ENCODE measurements at regions not wholly inside any gene's neighbourhood (a gene's known extent, or its start where the extent isn't known, plus 50 kb on each side); places are given as distances from the start of the nearest gene placed in this dataset.

GRCh38 chr13:47673009-47673850, 327.8 kb downstream of the SUCLA2 start:
- Mint-ChIP-seq H3K9me3 (peaks cover 4% of the 10 kb centered on the region; the same call in 1 of the 2 replicates), H3K36me3 (ENCODE audit: low read depth) (no peaks in the 10 kb centered on the region), H3K27me3 (ENCODE audit: insufficient read depth) (peaks cover 2% of the 10 kb centered on the region; the same call in 1 of the 2 replicates), H3K4me3 (no peak overlapping the region), H3K27ac (peak overlapping the region; percentile 20; the same call in 1 of the 2 replicates), H3K4me1 (ENCODE audit: low read depth) (peaks cover 17% of the 10 kb centered on the region; the same call in 1 of the 2 replicates)
- no peak for TF ChIP-seq CTCF (IDR thresholded peaks at IDR 0.05)
- peak; percentile 81 for DNase-seq

GRCh38 chr13:47672245-47673008, 328.6 kb downstream of the SUCLA2 start:
- no peak for DNase-seq
- Mint-ChIP-seq H3K9me3 (peaks cover 4% of the 10 kb centered on the region; the same call in 1 of the 2 replicates), H3K4me1 (ENCODE audit: low read depth) (peaks cover 17% of the 10 kb centered on the region; the same call in 1 of the 2 replicates), H3K4me3 (no peak overlapping the region), H3K27ac (peak overlapping the region; percentile 20; the same call in 1 of the 2 replicates), H3K36me3 (ENCODE audit: low read depth) (no peaks in the 10 kb centered on the region), H3K27me3 (ENCODE audit: insufficient read depth) (peaks cover 2% of the 10 kb centered on the region; the same call in 1 of the 2 replicates)
- TF ChIP-seq CTCF (IDR thresholded peaks at IDR 0.05) = no peak

DNA sequence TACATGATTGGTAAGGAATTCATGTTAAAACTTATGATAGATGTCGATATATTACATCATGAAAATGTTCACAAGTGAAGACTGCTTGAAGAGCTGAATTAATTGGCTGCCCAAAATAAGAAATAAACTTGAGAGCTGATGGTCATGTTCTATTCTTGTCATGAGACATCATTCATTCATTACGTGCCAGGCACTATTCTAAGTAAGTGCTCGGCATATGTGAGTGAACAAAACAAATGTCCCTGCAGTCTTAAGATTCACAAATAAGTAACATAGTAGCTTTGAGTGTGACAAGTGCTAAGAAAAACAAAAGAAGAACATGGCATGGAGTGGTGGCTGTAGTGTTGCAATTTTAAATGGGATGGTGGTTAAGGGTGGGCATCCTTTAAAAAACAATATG, 329.3 kb downstream of the SUCLA2 start:
- no peak for DNase-seq
- Mint-ChIP-seq H3K36me3 (ENCODE audit: low read depth) (no peaks in the 10 kb centered on the region), H3K9me3 (peaks cover 4% of the 10 kb centered on the region; the same call in 1 of the 2 replicates), H3K4me1 (ENCODE audit: low read depth) (peaks cover 17% of the 10 kb centered on the region; the same call in 1 of the 2 replicates), H3K27me3 (ENCODE audit: insufficient read depth) (peaks cover 2% of the 10 kb centered on the region; the same call in 1 of the 2 replicates), H3K27ac (no peak overlapping the region), H3K4me3 (no peak overlapping the region)
- no peak for TF ChIP-seq CTCF (IDR thresholded peaks at IDR 0.05)

DNA sequence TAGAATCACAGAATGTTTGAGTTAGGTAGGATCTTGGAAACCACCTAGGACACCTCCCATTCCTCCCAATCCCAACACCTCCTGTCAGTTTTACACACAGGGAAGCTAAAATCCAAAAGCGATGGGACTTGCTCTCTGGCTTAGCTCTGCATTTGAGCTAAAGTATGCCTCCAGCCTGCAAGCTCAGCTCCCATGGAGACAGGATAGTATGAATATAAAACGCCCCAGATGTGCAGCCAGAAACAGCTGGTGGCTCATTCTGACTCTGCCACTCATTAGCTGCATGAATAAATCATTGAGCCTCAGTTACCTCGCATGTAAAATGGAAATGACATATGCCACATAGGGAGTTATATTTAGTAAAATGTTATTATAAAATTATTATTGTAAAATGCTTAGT, 336.0 kb downstream of the SUCLA2 start:
- TF ChIP-seq CTCF (IDR thresholded peaks at IDR 0.05) = no peak
- Mint-ChIP-seq H3K27me3 (ENCODE audit: insufficient read depth) (no peaks in the 10 kb centered on the region; the same call in 1 of the 2 replicates), H3K9me3 (no peaks in the 10 kb centered on the region; the same call in 1 of the 2 replicates), H3K4me3 (no peak overlapping the region), H3K36me3 (ENCODE audit: low read depth) (no peaks in the 10 kb centered on the region), H3K27ac (no peak overlapping the region), H3K4me1 (ENCODE audit: low read depth) (no peaks in the 10 kb centered on the region; the same call in 1 of the 2 replicates)
- no peak for DNase-seq

- TF ChIP-seq CTCF (IDR thresholded peaks at IDR 0.05) = no peak
- H3K27me3 Mint-ChIP-seq (ENCODE audit: insufficient read depth) = peaks cover 4% of the 10 kb centered on the region; the same call in 1 of the 2 replicates
- H3K36me3 Mint-ChIP-seq (ENCODE audit: low read depth) = no peaks in the 10 kb centered on the region
- no peak overlapping the region for H3K27ac Mint-ChIP-seq
- no peak overlapping the region for H3K4me3 Mint-ChIP-seq
- peak; percentile 50 for DNase-seq
- H3K4me1 Mint-ChIP-seq (ENCODE audit: low read depth) = no peaks in the 10 kb centered on the region; the same call in 1 of the 2 replicates
- H3K9me3 Mint-ChIP-seq = peaks cover 4% of the 10 kb centered on the region
Measured at GRCh38 chr13:47661076-47661475, 340.0 kb downstream of the SUCLA2 start.
